Stomach smooth muscle (tissue), 2 donors: ENCODE measurements at regions not wholly inside any gene's neighbourhood (a gene's known extent, or its start where the extent isn't known, plus 50 kb on each side); places are given as distances from the start of the nearest gene placed in this dataset.

Experiments used
- H3K27ac ChIP-seq: one replicate; pipeline ENCODE4 v1.7.0; 2013; ENCODE audit warnings: mild to moderate bottlenecking, low read length, inconsistent platforms
- H3K27me3 ChIP-seq, 2 donors: one replicate each; pipeline ENCODE4 v1.7.0; 2013; ENCODE audit warnings: low read length in 2 of 2; ENCODE audit not compliant: insufficient read depth in 2 of 2, control insufficient read depth in 1 of 2
- H3K36me3 ChIP-seq, 2 donors: one replicate each; pipeline ENCODE4 v1.7.0; 2013; ENCODE audit warnings: low read length in 2 of 2; ENCODE audit not compliant: control insufficient read depth in 2 of 2, insufficient read depth in 2 of 2
- H3K4me1 ChIP-seq: one replicate; pipeline ENCODE4 v1.7.0; 2013; ENCODE audit warnings: low read length; ENCODE audit not compliant: control insufficient read depth, insufficient read depth
- H3K4me3 ChIP-seq, 2 donors: one replicate each; pipeline ENCODE4 v1.7.0; 2013; ENCODE audit warnings: low read length in 2 of 2
- H3K9ac ChIP-seq, 2 donors: one replicate each; pipeline ENCODE4 v1.7.0; 2013; ENCODE audit warnings: low read length in 2 of 2, mild to moderate bottlenecking in 1 of 2
- H3K9me3 ChIP-seq, 2 donors: one replicate each; pipeline ENCODE4 v1.7.0; 2013; ENCODE audit warnings: low read length in 2 of 2; ENCODE audit not compliant: control insufficient read depth in 2 of 2
- donor health status: healthy.
- donor health status: Pancreatic carcinoma.

DNA sequence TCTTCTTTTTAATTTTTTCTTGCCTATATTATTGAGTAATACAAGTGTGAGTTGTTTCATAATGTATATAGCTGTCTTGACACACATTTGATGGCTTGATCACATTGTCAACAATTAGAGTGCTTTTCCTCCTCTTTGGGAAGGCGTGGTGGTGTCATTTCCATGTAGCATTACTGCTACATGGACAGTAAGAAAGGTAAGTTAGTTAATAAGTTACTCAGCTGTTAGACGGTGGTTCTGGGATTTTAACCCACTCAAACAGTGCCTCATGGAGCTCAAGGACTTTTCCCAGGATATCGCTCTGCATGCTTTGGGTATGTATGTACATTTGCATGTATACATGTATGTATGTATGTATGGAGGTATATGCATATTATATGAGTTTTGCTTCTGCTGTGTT is 94.6 kb downstream of the HAPSTR1 start:
- no peaks in the 10 kb centered on the region for H3K36me3 ChIP-seq
- H3K27ac ChIP-seq = no peak overlapping the region
- no peak overlapping the region for H3K9ac ChIP-seq
- no peaks in the 10 kb centered on the region for H3K27me3 ChIP-seq
- no peaks in the 10 kb centered on the region for H3K9me3 ChIP-seq
- H3K4me1 ChIP-seq = no peaks in the 10 kb centered on the region
- no peak overlapping the region for H3K4me3 ChIP-seq

DNA sequence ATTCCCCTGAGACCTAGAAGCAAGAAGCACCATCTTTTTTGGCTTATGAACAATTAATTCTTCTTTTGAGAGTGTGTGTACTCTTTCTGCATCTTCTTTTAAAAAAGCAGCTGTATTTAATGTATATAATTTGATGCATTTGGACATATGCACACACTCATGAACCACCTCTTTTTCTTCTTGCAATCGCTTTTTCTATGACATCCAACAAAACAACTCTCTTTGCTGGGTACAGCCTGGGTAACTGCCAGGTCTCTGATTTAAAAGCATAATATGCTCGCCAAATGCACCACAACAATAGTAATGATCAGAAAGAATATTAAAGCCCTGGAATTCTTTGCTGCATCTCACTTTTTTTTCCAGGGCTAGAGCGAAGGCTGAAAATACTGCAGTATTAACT is 97.3 kb downstream of the HAPSTR1 start:
- Histone ChIP-seq H3K9ac (no peak overlapping the region), H3K27me3 (peaks cover 0 to 2% of the 10 kb centered on the region in 2 donors), H3K36me3 (no peaks in the 10 kb centered on the region), H3K4me1 (no peaks in the 10 kb centered on the region), H3K9me3 (no peaks in the 10 kb centered on the region), H3K4me3 (no peak overlapping the region), H3K27ac (no peak overlapping the region)

GRCh38 chr16:9191274-9191850 is 99.9 kb downstream of the HAPSTR1 start:
- no peak overlapping the region for H3K9ac ChIP-seq
- H3K27ac ChIP-seq = no peak overlapping the region
- H3K36me3 ChIP-seq = no peaks in the 10 kb centered on the region
- H3K9me3 ChIP-seq = no peaks in the 10 kb centered on the region
- no peak overlapping the region for H3K4me3 ChIP-seq
- H3K27me3 ChIP-seq = peaks cover 0 to 4% of the 10 kb centered on the region in 2 donors
- no peaks in the 10 kb centered on the region for H3K4me1 ChIP-seq

DNA sequence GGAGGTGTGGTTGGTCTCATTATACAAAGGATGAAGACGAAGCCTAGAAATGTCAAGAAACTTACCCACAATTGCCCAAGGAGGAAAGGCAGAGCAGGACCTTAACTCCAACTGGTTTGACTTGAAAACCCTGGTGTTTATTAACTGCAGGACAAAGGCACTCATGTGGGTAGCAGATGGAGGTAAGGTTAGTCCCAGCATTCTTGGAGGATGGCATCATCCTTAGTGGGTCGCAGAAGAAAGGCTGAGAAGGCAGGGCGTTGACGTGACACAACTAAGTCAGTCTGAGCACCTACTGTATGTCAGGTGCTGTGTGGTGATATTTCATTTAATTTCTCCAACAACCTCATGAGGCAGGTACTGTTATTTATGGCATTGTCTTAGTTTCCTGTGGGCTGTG is 101.3 kb downstream of the HAPSTR1 start:
- Histone ChIP-seq H3K9ac (no peak overlapping the region), H3K4me1 (no peaks in the 10 kb centered on the region), H3K27ac (no peak overlapping the region), H3K4me3 (no peak overlapping the region), H3K27me3 (peaks cover 0 to 4% of the 10 kb centered on the region in 2 donors), H3K9me3 (no peaks in the 10 kb centered on the region), H3K36me3 (no peaks in the 10 kb centered on the region)

DNA sequence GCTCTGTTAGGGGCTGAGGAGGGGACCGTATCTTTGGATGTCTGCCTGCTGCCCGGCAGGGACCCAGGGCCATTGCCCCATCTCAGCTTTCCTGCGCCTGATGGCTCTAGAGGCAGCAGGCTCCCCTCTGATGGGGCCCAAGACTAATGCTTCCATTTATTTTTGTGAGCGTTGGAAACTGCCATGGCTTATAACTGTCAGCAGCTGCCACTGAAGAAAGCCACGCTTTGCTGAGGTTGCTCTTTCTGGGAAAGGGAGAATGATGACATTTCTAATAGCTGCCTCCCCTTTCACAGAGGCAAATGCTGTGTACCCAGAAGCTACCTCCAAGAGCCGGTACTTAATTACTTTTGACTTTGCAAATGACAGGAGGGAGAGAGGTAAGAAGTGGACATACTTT is 103.8 kb downstream of the HAPSTR1 start:
- Histone ChIP-seq H3K9ac (no peak overlapping the region), H3K4me3 (no peak overlapping the region), H3K27me3 (peaks cover 0 to 4% of the 10 kb centered on the region in 2 donors), H3K27ac (no peak overlapping the region), H3K9me3 (no peaks in the 10 kb centered on the region), H3K36me3 (no peaks in the 10 kb centered on the region), H3K4me1 (no peaks in the 10 kb centered on the region)

- Histone ChIP-seq H3K36me3 (no peaks in the 10 kb centered on the region), H3K27me3 (peaks cover 0 to 4% of the 10 kb centered on the region in 2 donors), H3K4me3 (no peak overlapping the region), H3K9me3 (no peaks in the 10 kb centered on the region), H3K9ac (no peak overlapping the region), H3K27ac (no peak overlapping the region), H3K4me1 (no peaks in the 10 kb centered on the region)
These were observed 106.7 kb downstream of the HAPSTR1 start for GRCh38 chr16:9197957-9198661.

DNA sequence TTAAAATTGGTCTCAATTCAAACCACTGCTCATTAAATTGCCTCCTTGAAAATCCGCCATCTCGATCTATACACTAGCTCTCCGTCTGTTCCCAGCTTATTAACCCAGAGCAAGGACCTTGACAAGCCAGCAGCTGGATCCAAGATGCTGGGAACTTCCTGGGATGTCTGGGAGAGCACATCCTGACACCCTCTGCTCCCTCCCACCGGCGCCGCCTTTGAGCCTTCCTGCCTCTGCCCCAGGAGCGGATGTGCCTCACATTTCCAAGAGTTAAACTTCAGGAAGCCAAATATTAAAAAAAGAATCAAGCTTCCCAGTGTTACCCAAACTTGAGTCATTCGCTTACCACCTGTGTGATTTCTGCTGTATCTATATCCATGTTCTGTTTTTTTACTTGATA is 107.9 kb downstream of the HAPSTR1 start:
- Histone ChIP-seq H3K4me1 (no peaks in the 10 kb centered on the region), H3K4me3 (no peak overlapping the region), H3K36me3 (no peaks in the 10 kb centered on the region), H3K27ac (no peak overlapping the region), H3K9me3 (no peaks in the 10 kb centered on the region), H3K9ac (no peak overlapping the region), H3K27me3 (no peaks in the 10 kb centered on the region)

GRCh38 chr16:9199751-9200150 is 108.3 kb downstream of the HAPSTR1 start:
- Histone ChIP-seq H3K4me1 (no peaks in the 10 kb centered on the region), H3K4me3 (no peak overlapping the region), H3K27ac (no peak overlapping the region), H3K27me3 (no peaks in the 10 kb centered on the region), H3K9ac (no peak overlapping the region), H3K9me3 (no peaks in the 10 kb centered on the region), H3K36me3 (no peaks in the 10 kb centered on the region)

DNA sequence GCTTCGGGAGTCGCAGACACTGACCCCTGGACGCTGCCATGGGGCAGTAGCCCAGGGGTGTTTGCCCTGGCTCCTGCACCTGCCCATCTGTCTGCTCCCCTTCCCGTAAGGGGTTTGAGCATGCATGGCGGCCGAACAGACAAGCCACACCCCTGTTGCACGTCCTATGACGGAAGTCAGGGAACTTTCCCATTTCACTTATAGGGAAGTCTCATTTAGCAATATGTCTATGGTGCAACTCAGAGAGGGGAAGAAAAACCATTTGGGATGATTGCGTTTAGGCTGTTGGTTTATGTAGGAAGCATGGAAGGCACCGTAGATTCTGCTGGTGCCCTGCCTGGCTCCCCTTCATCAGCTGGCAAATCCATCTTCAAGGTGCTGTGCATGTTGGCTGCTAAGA is 112.5 kb downstream of the HAPSTR1 start:
- H3K36me3 ChIP-seq = no peaks in the 10 kb centered on the region

GRCh38 chr16:9205661-9206060 is 114.2 kb downstream of the HAPSTR1 start:
- H3K4me1 ChIP-seq = no peaks in the 10 kb centered on the region
- H3K4me3 ChIP-seq = no peak overlapping the region
- H3K27me3 ChIP-seq = no peaks in the 10 kb centered on the region
- H3K9ac ChIP-seq = no peak overlapping the region
- H3K27ac ChIP-seq = no peak overlapping the region
- peaks cover 0 to 3% of the 10 kb centered on the region in 2 donors for H3K9me3 ChIP-seq
- no peaks in the 10 kb centered on the region for H3K36me3 ChIP-seq

More for the DNA sequence above, 112.5 kb downstream of the HAPSTR1 start:
- Histone ChIP-seq H3K4me1 (no peaks in the 10 kb centered on the region), H3K9me3 (peaks cover 0 to 3% of the 10 kb centered on the region in 2 donors), H3K27ac (no peak overlapping the region), H3K4me3 (no peak overlapping the region), H3K27me3 (no peaks in the 10 kb centered on the region), H3K9ac (no peak overlapping the region)

DNA sequence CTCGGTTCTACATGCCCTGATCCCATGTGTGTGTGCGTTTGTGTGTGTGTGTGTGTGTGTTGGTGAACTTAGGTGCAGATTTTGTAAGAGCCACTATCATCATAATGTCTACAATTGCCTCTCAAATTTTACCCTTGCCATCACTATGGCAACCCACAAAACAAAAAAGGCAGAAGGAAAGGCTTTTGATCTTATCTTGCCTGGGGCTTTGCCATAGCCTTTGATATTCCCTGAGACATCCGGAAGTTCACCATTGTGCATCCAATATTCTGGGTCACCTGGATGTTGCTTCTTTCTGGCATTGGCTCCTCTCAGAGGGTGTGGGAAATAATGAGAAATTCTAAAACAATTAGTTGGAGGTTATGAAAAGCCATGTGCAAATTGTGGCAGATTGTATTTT is 114.7 kb downstream of the HAPSTR1 start:
- no peaks in the 10 kb centered on the region for H3K36me3 ChIP-seq
- H3K9me3 ChIP-seq = peaks cover 0 to 3% of the 10 kb centered on the region in 2 donors
- no peak overlapping the region for H3K9ac ChIP-seq
- no peak overlapping the region for H3K27ac ChIP-seq
- H3K4me3 ChIP-seq = no peak overlapping the region
- H3K4me1 ChIP-seq = no peaks in the 10 kb centered on the region
- no peaks in the 10 kb centered on the region for H3K27me3 ChIP-seq
